OCI-LY3 (cell line): ENCODE measurements at regions not wholly inside any gene's neighbourhood (a gene's known extent, or its start where the extent isn't known, plus 50 kb on each side); places are given as distances from the start of the nearest gene placed in this dataset.

ENCODE experiments used
- H2AFZ ChIP-seq: fragments of 200-600, 300-600 bp; shearing (Covaris generic); 2 replicates; pipeline ENCODE4 v1.6.0; 2014; ENCODE audit warnings: antibody characterized with exemption, low read depth, low read length
- H3K27ac ChIP-seq: fragments of 200-600, 300-600 bp; sonication (generic); 2 replicates; pipeline ENCODE4 v1.5.1; 2014; ENCODE audit warnings: mild to moderate bottlenecking, low read length, moderate library complexity, mixed read lengths
- H3K27me3 ChIP-seq: fragments of 200-600, 300-600 bp; sonication (generic); 2 replicates; pipeline ENCODE4 v1.6.1; 2014; ENCODE audit warnings: low read depth, low read length, mixed read lengths
- H3K36me3 ChIP-seq: fragments of 200-600, 300-600 bp; sonication (generic); replicated peaks from 2 replicates; pipeline ENCODE3; 2014; ENCODE audit warnings: low read depth, low read length, mixed read lengths
- H3K4me1 ChIP-seq: fragments of 300-600, 200-600 bp; sonication (generic); 2 replicates; pipeline ENCODE4 v1.6.1; 2014; ENCODE audit warnings: low read length, mixed read lengths
- H3K4me2 ChIP-seq: fragments of 200-600, 300-600 bp; sonication (generic); 2 replicates; pipeline ENCODE4 v1.6.1; 2014; ENCODE audit warnings: low read length, mixed read lengths
- H3K4me3 ChIP-seq: fragments of 300-600, 200-600 bp; sonication (generic); 2 replicates; pipeline ENCODE4 v1.5.1; 2014; ENCODE audit warnings: antibody characterized with exemption, mild to moderate bottlenecking, low read length, moderate library complexity
- H3K79me2 ChIP-seq: fragments of 300-600, 200-600 bp; shearing (Covaris generic); 2 replicates; pipeline ENCODE4 v1.6.1; 2014; ENCODE audit warnings: mild to moderate bottlenecking, low read length, mixed read lengths
- H3K9ac ChIP-seq: fragments of 300-600, 200-600 bp; shearing (Covaris generic); 2 replicates; pipeline ENCODE4 v1.6.0; 2014; ENCODE audit warnings: mild to moderate bottlenecking, low read length, moderate library complexity
- H3K9me3 ChIP-seq: fragments of 200-600, 300-600 bp; shearing (Covaris generic); 2 replicates; pipeline ENCODE4 v1.6.1; 2014; ENCODE audit warnings: low read length, mixed read lengths; ENCODE audit not compliant: insufficient read depth
- H4K20me1 ChIP-seq: fragments of 200-600, 300-600 bp; sonication (generic); 2 replicates; pipeline ENCODE4 v1.6.1; 2016; ENCODE audit warnings: low read length, mixed read lengths; ENCODE audit not compliant: insufficient read depth
- EZH2phosphoT487 ChIP-seq: fragments of 200-600 bp; shearing (Covaris generic); IDR thresholded peaks from 2 replicates; pipeline ENCODE4 v1.6.1; 2018; ENCODE audit warnings: antibody characterized with exemption, mixed run types, low read depth
- TF ChIP-seq, protein P1 (sequence below): fragments of 200-600, 300-600 bp; sonication (generic); IDR thresholded peaks from 2 replicates; pipeline ENCODE4 v1.5.1; 2014; ENCODE audit warnings: antibody characterized with exemption, low read length, low read depth

DNA sequence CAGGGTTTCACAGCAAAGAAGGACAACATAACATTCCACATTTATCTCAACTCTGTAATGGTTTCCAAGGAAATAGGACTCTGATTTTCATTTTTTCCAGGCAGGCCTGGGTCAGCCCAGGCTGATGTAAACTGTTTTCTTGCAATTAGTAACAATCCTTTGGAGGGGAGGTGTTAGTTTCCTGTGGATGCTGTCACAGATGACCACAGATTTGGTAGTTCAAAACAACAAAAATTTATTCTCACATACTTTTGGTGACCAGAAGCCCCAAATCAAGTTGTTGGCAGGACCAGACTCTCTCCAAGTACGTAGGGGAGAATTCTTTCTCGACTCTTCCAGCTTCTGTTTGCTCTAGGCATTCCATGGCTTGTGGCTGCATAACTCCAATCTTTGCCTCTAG lies 88.0 kb downstream of the EDEM1 start:
- H3K36me3 ChIP-seq = no peaks in the 10 kb centered on the region
- no peak overlapping the region for H3K4me2 ChIP-seq
- H3K9me3 ChIP-seq = no peaks in the 10 kb centered on the region
- H3K27ac ChIP-seq = no peak overlapping the region
- H4K20me1 ChIP-seq = no peaks in the 10 kb centered on the region
- no peak overlapping the region for H3K9ac ChIP-seq
- TF ChIP-seq EZH2phosphoT487 = no peak
- TF ChIP-seq, protein P1, sequence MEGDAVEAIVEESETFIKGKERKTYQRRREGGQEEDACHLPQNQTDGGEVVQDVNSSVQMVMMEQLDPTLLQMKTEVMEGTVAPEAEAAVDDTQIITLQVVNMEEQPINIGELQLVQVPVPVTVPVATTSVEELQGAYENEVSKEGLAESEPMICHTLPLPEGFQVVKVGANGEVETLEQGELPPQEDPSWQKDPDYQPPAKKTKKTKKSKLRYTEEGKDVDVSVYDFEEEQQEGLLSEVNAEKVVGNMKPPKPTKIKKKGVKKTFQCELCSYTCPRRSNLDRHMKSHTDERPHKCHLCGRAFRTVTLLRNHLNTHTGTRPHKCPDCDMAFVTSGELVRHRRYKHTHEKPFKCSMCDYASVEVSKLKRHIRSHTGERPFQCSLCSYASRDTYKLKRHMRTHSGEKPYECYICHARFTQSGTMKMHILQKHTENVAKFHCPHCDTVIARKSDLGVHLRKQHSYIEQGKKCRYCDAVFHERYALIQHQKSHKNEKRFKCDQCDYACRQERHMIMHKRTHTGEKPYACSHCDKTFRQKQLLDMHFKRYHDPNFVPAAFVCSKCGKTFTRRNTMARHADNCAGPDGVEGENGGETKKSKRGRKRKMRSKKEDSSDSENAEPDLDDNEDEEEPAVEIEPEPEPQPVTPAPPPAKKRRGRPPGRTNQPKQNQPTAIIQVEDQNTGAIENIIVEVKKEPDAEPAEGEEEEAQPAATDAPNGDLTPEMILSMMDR = no peak
- no peaks in the 10 kb centered on the region for H3K79me2 ChIP-seq
- H3K4me1 ChIP-seq = no peaks in the 10 kb centered on the region; the same call in 1 of the 2 replicates
- H2AFZ ChIP-seq = no peak overlapping the region
- no peak overlapping the region for H3K4me3 ChIP-seq
- no peaks in the 10 kb centered on the region for H3K27me3 ChIP-seq

DNA sequence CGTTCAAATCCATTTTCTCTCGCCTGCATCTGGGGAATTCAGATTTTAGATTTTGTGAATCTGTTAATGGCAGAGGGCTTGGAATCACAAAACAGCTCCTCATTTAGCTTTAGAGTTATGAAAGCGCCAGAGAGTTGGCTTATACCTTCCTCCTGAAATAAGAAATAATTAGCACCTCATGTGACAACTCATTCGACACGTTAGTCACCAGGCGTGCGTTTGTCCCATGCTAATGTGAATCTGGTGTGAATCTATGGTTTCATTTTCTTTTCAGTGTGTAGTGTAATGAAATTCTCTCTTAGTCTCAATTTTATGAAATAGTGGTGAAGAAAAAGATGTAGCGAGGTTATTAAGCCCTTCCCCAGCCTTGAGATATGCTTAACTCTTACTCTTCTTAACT lies 89.4 kb downstream of the EDEM1 start:
- no peaks in the 10 kb centered on the region for H3K79me2 ChIP-seq
- H3K4me1 ChIP-seq = no peaks in the 10 kb centered on the region
- no peaks in the 10 kb centered on the region for H4K20me1 ChIP-seq
- H3K4me2 ChIP-seq = no peak overlapping the region
- TF ChIP-seq EZH2phosphoT487 = no peak
- TF ChIP-seq, protein P1 = no peak
- no peaks in the 10 kb centered on the region for H3K27me3 ChIP-seq
- H3K9me3 ChIP-seq = no peaks in the 10 kb centered on the region
- no peak overlapping the region for H3K9ac ChIP-seq
- no peak overlapping the region for H3K4me3 ChIP-seq
- no peaks in the 10 kb centered on the region for H3K36me3 ChIP-seq
- H3K27ac ChIP-seq = no peak overlapping the region
- H2AFZ ChIP-seq = no peak overlapping the region

DNA sequence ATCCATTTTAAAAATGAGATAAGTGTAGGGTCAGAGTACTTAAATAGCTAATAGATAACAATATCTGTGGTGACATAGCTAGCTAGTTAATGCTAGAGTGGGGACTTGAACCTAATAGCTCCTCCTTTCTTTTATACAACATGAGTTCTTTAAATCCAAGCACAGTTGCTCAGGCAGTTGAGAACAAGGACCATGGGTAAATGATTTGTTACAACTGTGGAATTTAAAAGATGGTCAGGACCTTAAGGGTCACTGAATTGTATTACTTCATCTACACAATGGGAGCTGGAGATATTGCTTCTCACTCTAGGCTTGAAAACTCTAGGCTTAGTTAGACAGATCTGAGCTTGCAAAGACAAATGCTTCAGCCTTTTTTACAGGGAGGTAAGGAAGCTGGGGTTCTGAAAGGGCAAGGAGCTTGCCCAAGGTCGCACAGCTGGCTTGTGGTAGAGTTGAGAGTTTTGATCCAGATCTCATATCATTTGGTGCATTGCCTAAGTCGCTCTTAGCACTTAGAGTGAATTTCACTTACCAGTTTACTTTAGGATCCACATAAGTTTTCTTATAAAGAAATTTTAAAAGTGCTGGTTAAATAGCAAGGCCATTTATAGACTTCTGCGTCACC lies 90.2 kb downstream of the EDEM1 start:
- Histone ChIP-seq H3K4me1 (no peaks in the 10 kb centered on the region), H3K9me3 (no peaks in the 10 kb centered on the region), H3K4me3 (no peak overlapping the region), H3K27ac (no peak overlapping the region), H3K36me3 (no peaks in the 10 kb centered on the region), H3K4me2 (no peak overlapping the region), H2AFZ (no peak overlapping the region), H3K27me3 (no peaks in the 10 kb centered on the region), H4K20me1 (no peaks in the 10 kb centered on the region), H3K9ac (no peak overlapping the region), H3K79me2 (no peaks in the 10 kb centered on the region)
- TF ChIP-seq, protein P1 = no peak
- no peak for TF ChIP-seq EZH2phosphoT487

DNA sequence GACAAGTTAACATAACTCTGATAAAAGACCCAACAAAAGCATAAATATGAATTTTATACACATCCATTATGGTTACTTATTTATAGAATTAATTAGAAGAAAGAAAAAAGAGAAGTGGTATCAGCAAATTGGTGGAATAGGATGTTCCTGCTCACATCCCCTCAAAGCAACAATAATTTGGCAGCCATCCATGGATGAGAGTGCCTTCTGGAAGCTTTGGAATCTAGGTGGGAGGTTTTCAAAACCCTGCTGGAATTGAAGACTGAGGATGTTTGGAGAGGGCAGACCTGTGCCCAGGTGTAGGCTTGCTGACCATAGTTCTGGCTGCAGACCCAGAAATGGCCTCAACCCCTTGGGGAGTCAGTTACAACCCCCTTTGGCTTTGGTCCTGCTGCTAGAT lies 91.2 kb downstream of the EDEM1 start:
- Histone ChIP-seq H3K27ac (no peak overlapping the region), H3K4me3 (no peak overlapping the region), H3K9ac (no peak overlapping the region), H3K9me3 (no peaks in the 10 kb centered on the region), H4K20me1 (no peaks in the 10 kb centered on the region), H3K4me1 (no peaks in the 10 kb centered on the region), H3K27me3 (no peaks in the 10 kb centered on the region), H3K79me2 (no peaks in the 10 kb centered on the region), H2AFZ (no peak overlapping the region), H3K4me2 (no peak overlapping the region), H3K36me3 (no peaks in the 10 kb centered on the region)
- TF ChIP-seq, protein P1 = no peak
- no peak for TF ChIP-seq EZH2phosphoT487
